HG02588 (cell line): ENCODE measurements at regions not wholly inside any gene's neighbourhood (a gene's known extent, or its start where the extent isn't known, plus 50 kb on each side); places are given as distances from the start of the nearest gene placed in this dataset.
"Not testable (repeated sequence)": the region's sequence is repeated elsewhere in the genome, so short reads cannot be mapped to it uniquely, and the experiment has no call there.

ENCODE experiments used
- ATAC-seq: cut with Tn5 transposase; IDR thresholded peaks from one replicate; pipeline ENCODE4 v1.9.1; 2021; ENCODE audit warnings: mild to moderate bottlenecking, moderate library complexity; ENCODE audit not compliant: unreplicated experiment

DNA sequence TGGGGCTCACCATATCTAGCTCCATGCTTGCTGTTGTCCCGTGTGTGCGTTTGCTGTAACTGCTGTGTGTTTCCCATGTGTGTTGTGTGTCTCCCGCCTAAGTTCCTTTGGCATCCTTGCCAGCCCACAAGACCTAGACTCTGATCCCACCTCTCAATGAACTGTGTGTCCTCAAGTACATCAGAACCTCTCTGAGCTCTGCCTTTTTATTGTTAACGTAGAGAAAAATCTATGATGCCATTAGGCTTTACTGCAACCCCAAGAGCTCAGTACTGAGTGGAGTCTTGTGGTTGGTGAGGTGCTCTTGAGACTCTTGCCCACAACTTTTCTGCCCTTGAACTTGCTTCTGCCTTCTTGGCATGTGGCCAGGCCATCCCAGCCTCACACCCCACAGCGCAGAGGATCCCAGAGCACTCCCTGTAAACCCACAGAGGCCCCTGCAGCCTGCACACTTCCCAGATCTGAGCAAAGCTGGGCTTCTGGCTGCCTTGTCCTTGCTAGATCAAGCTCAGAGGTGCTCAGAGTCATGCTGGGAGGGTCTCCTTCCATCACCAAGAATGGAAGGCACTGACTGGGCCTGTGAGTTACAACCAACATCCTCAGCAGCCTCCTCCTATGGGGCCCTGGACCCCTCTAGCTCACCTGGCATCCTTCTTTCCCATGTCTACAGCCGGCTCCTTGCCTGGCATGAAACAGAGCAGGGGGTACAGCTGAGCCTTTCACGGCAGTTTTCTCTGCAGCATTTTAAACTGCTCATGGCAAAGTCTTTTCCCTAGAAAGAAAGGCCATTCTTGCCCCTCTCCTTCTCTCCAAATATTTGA is 643.4 kb downstream of the ACTR3B start:
- no peak for ATAC-seq

DNA sequence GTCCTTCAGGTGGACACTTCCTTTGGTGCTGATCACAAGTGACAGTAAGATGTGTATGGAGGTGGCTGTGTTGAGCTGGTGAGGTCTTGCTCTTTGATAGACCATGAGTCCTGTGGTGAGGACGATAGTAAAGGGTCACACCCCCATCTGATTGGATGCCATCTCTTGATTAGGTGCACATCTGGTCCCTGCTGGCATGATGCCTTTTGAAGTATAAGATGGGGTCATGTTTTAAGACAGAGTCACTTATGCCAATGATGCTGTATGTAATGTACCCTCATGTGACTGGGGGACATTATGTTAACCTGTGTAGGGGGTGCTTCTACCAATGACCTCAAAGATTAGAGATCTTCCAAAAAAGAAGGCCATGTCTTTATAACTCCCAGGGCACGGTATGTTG is 644.6 kb downstream of the ACTR3B start:
- ATAC-seq, result no peak

DNA sequence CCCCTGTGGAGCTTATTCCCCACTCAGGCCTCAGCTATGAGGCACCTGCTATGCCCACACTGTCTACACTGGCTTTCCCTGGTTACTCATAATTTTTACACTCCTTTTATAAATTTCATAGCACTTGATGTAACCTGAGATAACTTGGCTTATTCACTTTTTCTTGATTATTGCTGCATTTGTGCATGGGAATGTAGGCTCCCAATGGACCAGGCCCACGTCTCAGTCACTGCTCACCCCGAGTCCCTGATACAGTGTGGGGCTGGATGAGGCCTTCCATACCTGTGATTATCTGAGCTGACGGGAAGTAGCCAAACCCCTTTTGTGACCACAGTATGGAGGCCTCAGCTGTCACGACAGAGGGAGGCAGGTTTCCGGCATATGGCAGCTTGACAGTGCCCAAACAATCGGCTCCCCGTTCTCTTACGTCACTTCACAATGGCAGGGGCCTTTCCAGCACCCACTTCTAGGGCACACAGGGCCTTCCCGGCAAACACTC is 645.3 kb downstream of the ACTR3B start:
- no peak for ATAC-seq

DNA sequence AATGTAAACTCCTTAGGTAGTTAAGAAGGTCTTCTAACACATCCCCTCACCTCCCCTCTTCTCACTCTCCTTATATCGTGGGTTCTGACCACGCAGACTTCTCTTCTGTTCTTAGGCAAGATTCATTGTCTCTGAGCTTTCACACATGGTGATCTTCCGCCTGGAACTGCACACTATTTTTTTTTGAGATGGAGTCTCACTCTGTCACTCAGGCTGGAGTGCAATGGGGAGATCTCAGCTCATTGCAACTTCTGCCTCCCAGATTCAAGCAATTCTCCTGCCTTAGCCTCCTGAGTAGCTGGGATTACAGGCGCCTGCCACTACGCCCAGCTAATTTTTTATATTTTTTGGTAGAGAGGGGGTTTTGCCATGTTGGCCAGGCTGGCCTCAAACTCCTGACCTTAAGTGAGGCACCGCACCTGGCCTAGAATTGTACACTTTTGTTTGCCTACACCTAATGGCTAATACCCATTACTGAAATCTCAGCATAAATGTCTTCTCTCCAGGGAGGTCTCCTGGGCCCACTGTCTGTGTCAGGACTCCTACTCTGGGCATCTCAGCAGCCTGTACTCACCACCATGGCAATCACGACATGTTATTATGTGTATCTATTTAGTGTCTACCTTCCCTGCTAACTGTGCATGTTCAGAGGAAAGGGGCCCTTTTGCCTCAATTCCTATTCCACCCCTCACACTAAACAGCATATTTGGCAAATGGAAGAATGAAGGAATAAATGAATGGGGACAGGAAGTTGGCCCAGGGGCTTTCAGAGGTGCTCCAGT is 646.3 kb upstream of the DPP6 start:
- ATAC-seq, result no peak

DNA sequence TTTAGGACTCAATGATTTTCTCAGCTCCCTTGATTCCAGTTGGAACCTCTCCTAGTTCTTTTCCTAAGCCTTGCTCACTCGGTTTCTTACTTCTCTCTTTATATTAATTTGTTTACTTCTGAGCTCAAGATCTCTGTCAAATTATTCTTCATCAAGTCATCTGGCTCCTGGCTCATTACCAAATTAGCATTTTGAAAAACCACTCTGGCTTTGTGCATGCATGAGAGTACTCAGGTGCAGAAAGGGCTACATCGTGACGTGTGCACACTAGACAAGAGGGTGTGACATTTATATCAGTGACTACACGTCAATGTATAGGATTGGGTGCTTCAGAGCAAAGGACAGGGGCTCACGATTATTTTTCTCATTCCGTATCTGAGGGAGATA is 645.7 kb upstream of the DPP6 start:
- no peak for ATAC-seq

DNA sequence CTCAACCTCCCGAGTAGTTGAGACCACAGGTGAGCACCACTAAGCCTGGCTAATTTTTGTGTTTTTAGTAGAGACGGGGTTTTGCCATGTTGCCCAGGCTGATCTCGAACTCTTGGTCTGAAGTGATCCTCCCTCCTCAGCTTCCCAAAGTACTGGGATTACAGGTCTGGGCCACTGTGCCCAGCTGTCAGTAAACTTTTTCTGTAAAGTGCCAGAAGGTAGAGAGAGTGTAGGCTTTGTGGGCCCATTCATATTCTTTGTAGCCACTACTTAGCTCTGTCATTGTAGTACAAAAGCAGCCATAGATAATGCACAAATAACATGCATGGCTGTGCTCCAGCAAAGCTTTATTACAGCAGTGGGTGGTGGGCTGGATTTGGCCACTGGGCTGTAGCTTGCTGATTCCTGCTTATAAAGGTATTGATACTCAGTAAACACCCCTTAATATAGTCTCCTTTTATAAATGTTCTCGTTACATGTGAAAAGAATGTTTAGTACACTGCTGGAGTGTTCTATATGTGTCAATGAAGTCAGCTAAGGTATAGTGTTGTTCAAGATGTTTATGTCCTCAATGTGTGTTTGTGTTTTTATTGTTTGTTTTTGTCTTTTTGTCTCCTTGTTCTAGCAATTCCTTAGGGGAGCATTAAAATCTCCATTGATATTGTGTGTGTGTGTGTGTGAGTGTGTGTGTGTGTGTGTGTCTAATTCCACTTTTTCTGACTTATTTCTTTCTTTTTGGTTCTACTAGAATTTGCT is 644.7 kb upstream of the DPP6 start:
- no peak for ATAC-seq

DNA sequence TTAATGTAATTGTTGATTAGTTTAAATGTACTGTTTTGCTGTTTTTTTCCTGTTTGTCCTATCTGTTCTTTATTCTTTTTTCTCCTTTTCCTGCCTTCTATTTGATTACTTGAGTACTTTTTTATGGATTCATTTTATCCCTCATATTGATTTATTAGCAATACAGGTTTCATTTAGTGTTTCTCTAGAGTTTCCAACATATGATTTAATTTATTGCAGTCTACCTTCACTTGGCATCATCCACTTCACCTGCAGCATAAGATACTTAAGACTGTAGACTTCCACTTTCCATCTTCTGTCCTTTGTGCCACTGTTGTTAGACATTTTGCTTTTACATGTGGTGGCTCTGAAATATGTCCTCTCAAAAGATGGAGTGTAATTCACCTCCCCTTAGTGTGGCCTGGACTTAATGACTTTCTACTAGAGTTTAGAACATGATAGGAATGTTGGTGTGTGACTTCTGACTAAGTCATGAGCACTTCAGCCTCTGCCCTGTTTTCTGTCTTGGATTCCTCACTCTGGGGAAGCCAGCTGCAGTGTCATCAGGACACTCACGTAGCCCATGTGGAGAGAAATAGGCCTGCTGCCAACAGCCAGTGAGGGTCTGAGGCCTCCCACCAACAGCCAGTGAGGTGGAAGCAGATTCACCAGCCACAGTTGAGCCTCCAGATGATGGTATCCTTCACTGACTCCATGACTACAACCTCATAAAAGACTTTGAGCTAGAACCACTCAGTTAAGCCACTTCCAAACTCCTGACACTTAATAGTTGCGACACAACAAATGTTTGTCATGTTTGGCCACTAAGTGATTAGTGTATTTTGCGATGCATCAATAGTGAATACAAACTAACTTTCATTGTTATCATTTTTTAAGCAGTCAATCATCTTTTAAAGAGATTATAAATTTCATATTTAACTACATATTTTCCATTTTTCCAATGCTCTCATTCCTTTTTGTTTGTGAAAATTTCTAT is 643.5 kb upstream of the DPP6 start:
- no peak for ATAC-seq

DNA sequence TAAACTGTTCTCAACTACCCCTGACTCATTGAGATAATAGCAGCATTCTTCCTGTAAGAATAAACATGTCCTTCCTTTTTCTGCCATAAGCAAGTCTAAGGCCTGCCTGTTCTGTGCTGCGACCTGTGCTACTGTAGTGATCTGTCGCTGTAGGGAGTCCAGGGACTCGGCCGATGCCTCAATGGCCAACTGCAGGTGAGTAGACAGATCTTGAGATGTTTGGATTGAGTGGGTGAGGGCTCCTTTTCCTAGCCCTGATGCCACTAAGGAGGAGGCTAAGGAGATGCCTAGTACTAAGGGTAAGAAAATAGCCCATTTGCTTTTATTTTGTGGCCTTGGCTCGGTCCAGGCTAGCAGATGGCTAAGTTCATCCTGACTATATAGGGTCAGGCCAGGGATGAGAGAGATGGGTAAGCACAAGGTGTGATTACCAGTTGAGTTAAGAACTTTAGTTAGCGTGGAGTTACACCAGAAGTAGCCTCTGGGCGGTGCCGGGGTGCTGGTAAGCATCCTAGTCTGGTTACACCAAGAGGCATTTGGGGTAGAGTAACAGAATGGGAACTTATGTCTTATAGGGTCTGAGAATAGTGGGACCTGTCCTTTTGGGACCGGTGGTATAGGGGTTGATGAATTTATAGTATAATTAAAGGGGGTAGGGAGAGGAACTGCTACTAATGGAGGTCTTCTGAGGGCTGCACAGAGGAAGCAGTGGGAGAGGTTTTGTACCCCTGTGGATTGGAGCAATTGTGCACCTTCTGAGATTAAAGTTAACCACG is 642.4 kb upstream of the DPP6 start:
- not testable (repeated sequence) for ATAC-seq

DNA sequence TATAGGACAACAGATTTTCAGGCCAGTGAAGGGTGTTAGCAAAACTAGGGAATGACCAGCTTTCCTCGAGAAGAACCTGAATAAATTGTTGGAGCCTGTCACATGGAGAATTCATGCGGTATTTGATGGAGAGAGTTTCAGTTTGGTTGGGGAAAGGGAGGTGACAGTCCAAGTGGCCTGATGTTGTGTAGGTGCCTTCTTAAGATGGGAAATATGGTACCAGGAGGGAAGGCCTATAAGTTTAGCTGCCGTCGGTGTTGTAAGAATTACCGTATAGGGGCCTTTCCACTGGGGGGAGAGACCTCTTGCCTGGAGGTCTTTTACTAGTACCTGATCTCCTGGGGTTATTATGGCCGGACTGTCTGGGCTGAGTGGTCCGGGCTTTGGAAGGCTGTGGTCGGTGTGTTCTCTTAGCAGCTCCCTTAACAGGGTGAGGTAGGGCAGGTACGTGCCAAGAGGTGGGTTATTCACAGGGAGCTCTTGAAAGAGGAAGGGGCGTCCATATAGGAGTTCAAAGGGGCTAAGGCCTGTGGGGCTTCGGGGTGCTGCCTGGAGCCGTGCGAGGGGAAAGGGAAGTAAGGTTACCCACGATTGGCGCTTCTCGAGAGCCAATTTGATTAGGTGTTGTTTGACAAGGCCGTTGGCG is 641.1 kb upstream of the DPP6 start:
- ATAC-seq, result not testable (repeated sequence)

DNA sequence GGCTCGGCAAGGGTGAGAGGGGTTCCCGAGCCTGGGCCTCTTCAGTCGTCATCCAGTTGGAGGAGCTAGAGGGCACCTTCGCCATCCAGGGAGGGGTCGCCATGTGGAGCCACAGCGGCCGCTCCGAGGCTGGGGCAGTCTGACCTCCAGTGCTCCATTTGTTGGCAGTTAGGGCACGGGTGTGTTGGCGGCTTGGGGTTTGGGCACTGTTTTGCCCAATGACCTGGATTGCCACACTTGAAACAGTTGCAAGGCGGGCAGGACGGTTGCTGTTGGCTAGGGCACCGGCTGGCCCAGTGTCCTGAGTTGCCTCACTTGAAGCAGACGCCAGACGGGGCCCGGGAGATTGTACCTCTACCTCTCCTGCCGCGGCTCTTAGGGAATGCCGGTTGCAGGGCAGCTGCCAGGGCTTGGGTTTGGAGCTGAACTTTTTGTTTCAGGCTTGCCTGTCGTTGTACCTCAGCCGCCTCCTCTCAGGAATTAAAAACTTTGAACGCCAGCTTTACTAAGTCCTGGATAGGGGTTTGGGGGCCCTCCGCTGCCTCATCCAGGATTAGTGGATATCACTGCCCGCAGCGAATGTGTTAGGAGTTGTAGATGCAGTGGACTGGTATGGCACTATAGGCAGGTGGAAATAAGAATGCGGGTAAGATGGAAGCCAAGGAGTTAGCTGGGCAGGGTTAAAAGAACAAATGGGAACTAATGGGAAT is 639.9 kb upstream of the DPP6 start:
- ATAC-seq, result not testable (repeated sequence)

DNA sequence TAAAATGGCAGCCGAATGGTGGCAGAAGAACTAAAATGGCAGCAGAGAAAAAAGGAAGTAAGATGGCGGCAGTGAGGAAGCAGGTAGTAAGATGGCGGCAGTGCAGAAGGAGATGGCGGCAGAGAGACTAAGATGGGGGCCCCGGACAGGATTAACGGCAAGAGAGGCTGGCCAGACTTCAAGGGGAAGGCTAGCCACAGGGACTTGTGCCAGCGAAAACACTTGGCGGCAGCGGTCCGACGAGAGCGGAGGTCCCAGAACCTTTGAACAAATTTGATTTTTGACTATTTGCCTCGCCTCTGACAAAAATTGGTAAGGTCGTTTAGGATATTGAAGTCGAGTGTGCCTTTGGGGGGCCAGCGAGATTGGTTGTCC is 639.4 kb upstream of the DPP6 start:
- not testable (repeated sequence) for ATAC-seq

DNA sequence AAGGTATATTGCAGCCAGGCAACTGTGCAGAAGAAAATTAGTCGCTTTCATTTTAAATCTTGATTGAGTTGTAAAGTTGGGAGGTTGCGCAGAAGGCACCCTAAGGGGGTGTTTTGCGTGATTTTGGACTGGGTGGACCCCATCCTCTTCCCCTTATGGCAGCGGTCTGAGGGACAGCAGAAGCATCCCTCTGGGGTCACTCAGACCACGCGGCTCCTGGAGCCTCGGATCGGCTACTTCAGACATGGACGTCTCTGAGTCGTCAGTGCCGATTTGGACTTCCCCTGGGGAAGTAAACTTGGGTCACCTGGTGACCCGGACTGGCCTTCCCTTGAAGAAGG is 639.0 kb upstream of the DPP6 start:
- no peak for ATAC-seq

DNA sequence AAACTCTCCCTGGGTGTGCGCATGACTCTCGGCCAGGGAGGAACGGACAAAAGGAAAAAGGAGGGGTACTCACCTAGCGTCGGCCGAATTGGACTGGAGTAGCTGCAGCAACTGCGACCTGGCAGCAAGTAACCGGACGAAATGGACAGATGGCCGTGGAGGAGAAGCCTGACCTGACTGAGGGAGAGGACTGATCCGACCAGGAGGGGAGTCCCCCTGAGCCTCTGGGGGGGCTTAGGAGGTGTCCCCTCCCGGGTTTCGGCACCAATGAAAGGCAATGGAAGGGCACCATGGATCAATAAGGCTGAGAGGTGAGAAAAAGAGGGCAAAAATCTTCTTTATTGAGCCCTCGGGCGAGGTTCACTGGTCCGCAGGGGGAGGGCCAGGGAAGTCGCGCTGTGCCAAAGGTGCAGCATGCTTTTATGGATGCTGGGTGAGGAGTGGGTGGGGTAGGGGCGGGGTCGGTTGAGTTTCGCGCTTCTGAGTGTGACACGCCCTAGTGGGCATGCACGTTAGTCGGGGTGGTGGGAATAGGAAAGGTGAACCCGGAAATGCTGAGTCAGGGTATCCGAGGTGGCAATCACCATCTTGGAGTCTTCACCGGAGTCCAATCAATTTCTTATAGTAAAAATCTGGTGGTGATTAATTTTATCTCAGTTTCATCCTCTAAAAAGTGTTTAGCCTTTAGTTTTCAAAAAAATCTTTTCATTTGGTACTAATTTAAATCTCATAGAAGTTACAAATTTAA is 638.5 kb upstream of the DPP6 start:
- no peak for ATAC-seq

DNA sequence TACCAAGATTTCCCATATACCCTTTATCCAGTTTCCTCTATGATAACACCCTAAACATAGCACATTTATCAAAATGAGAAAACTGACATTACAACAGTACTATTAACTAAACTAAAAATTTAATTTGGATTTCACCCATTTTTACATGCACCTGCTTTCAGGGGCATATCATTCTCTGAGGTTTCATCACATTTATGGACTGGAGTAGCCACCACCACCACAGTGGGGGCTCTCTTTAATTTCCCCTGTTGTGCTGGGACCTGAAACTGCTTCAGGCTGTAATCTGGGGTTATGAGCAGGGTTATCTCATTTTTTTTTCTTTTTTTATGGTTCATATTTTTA is 637.9 kb upstream of the DPP6 start:
- no peak for ATAC-seq

DNA sequence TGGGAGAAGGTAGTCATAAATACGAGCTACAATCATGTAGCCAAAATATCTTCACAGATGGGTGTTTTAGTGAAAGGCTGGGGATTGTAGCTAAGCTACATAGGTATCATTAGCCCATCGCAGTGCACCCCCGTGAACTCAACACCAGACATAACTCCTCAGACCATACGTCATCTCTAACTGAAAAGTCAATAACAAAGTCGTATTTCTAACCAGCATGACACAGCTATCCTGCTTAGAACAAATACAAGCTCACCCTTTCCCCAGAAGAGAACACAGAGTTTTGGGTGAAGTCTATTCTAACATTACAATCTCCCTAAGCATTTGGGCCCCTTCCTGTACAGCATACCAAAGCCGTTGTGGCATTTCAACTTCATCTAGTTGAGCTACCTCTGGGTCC is 636.6 kb upstream of the DPP6 start:
- ATAC-seq, result no peak

DNA sequence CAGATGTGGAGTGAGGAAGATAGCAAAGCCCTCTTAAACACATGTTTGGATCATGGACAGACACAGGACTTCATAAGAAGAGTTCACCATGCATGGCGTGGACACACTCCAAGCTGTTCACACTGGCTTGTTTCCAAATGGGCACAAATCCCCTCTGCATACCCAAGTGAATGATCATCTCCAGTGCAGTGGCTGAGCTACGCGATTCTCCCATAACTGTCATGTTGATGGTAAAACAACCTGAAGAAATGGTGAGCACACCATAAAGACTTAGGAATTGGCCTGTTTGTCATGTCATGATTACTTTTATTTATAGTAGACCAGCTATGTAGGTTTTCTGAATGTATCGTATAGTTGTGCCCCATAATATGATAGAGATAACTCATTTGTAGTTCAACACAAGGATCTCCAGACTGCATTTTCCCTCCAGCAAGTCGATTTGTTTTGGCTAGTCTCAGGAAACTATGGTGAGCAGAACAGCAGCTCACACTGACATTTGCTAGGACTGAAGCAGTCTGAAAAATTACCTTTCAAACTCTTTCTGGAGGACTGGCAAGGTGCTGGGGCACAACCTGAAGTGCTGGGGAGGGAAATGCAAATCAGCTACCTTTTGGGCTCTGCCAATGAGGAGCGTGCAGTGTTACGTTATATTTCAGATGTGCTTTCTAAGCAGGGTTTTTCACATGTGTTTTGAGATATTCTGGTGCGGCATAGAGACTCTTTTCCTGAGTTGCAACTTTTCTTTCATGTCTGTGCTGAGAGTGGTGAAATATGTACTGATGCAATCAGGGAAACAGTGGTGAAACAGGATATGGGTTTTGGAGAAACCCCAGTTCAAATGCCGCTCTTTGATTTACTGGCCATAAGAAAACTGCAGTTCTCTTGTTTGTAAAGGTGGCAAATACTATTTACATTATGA is 629.6 kb upstream of the DPP6 start:
- ATAC-seq, result no peak

DNA sequence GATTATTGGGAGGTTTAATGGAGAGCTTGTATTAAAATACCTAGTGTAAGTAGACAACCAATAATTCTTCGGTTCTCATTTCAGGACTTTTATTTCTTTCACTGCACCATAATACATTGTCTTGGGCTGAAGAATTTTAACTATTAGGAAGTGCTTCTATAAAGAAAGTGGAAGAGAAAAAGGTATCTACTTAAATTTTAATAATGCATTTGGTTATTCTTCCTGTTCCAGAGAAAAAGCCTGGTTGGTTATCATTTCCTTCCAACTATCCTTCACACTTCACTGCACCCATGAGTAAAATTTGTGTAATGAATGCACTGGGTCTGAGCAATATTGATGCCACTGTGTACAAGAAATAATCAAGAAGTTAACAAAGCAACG is 629.0 kb upstream of the DPP6 start:
- ATAC-seq, result no peak
